ENCODE measurements at regions not wholly inside any gene's neighbourhood (a gene's known extent, or its start where the extent isn't known, plus 50 kb on each side); places are given as distances from the start of the nearest gene placed in this dataset.

- H3K4me3 ChIP-seq, result no peak overlapping the region
- no peak overlapping the region for H2AFZ ChIP-seq (ENCODE audit: control insufficient read depth, low read depth, low read length)
- H3K27me3 ChIP-seq (replicated peaks in 1 of 2; ENCODE audit: control insufficient read depth in 2 of 2, insufficient read depth in 2 of 2, low read length in 1 of 2), result no peaks in the 10 kb centered on the region
- intact Hi-C loops (cut with micrococcal nuclease; ENCODE audit: unreplicated experiment) (no loop called here), in situ Hi-C loops (cut with MboI) (no loop called here)
- ChIA-PET RAD21 (ENCODE audit: unreplicated experiment) (no interaction called here), CTCF (no interaction called here), SMC1A (ENCODE audit: uncharacterized antibody, unreplicated experiment) (no interaction called here), POLR2A (no interaction called here)
- no peaks in the 10 kb centered on the region for H3K36me3 ChIP-seq (ENCODE audit: control insufficient read depth in 2 of 2, insufficient read depth in 2 of 2, low read length in 1 of 2)
- H3K9ac ChIP-seq (ENCODE audit: control insufficient read depth, insufficient read depth, low read length), result no peak overlapping the region
- no peaks in the 10 kb centered on the region for H4K20me1 ChIP-seq (ENCODE audit: control insufficient read depth, insufficient read depth)
- no TSS peak for BruUV-seq (replicated peaks)
- no peak overlapping the region for H3K4me2 ChIP-seq (ENCODE audit: control insufficient read depth, insufficient read depth)
- H3K27ac ChIP-seq (ENCODE audit: control insufficient read depth, insufficient read depth), result no peak overlapping the region
- H3K79me2 ChIP-seq (ENCODE audit: control insufficient read depth, insufficient read depth, low read length), result no peaks in the 10 kb centered on the region
- ATAC-seq (no peak), DNase-seq (ENCODE audit: low read depth, low spot score) (no peak), FAIRE-seq (no peak)
- 31% methylated on average over 3 of the region's 3 CpGs for WGBS (ENCODE audit: insufficient coverage, insufficient replicate concordance, low lambda C conversion rate, missing lambda C conversion rate)
- H3K4me1 ChIP-seq (ENCODE audit: control insufficient read depth, insufficient read depth, low read length), result no peaks in the 10 kb centered on the region
- H3K9me3 ChIP-seq (replicated peaks; ENCODE audit: control insufficient read depth, insufficient read depth, low read length), result no peaks in the 10 kb centered on the region
- TF ChIP-seq CBFB (IDR thresholded peaks at IDR 0.05; ENCODE audit: low read depth) (no peak), RELB (IDR thresholded peaks at IDR 0.05; ENCODE audit: low read depth) (no peak), MLLT1 (IDR thresholded peaks at IDR 0.05) (no peak), ZNF687 (IDR thresholded peaks at IDR 0.05) (no peak), E2F8 (IDR thresholded peaks at IDR 0.05; ENCODE audit: low read depth, partially characterized antibody) (no peak), ZBTB11 (CRISPR knock-in tag; IDR thresholded peaks at IDR 0.05) (no peak), SIN3A (IDR thresholded peaks at IDR 0.05; ENCODE audit: low read depth, low read length) (no peak), SREBF1 (IDR thresholded peaks at IDR 0.05; ENCODE audit: low read length) (no peak), SP1 (IDR thresholded peaks at IDR 0.05; ENCODE audit: low read depth, low read length) (no peak)
Observed at GRCh38 chr10:30169342-30169741, 110.0 kb upstream of the JCAD start.

Data from GM12878 (cell line).